ENCODE measurements at regions not wholly inside any gene's neighbourhood (a gene's known extent, or its start where the extent isn't known, plus 50 kb on each side); places are given as distances from the start of the nearest gene placed in this dataset.
"Not testable (repeated sequence)": the region's sequence is repeated elsewhere in the genome, so short reads cannot be mapped to it uniquely, and the experiment has no call there.

- no peak for DNase-seq
Observed at GRCh38 chr16:86718118-86718517, 139.8 kb downstream of the FOXL1 start.

DNA sequence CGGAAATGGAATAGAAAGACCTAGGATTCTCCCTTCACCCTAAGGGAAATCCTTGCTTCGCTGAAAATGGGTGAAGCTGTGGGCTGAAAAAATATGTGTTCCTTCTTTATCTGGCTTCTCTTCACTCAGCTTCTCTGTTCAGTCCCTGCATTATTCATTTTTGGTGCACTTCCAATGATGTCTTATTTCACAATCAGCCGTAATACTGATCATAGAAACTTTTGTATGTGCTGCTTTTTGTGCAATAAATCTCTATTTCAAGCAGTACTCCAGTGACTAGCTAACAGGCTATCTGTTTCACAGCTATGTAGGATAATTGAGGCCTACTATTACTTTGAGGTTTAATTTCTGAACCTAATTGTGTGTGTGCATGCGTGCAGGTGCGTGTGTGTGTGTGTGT, 144.6 kb downstream of the FOXL1 start:
- no peak for DNase-seq

DNA sequence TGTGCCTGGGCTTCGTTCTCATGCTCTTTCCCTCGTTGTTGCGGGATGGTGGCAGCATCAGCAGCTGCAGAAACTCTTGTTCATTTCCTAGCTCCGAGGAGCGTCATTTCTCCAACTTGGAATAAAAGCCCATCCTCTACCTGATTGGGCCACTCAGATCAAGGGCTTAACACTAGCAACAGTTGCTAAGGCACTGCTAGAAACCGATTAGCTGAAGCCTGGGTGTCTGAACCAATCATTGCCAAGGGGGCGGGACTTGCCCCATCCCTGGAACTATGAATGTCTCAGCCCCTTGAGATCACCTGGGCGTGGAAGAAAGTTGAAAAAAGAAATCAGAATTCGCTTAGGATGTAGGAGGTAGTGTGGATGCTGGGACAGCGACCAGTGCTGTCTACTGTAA, 145.3 kb downstream of the FOXL1 start:
- DNase-seq, result no peak

- no peak for DNase-seq
Observed at GRCh38 chr16:86725401-86725800, 147.1 kb downstream of the FOXL1 start.

DNA sequence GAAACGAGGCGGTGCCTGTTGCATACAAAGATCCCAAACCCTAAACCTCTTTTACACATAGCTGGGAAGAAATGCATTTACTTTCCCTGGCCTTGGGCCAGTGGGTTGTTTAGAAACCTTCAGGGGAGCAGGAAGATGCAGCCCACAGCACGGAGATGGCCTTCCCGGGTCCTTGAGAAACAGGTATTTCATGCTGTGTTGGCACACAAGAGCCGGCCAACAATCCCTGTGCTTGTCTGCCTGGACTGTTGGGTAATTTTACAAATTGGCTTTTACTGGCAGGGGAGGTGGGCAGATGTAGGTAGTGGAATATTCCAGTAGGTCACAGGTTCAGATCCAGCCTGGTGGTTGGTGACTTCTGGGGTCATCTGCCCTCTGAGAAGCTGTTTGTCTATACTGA, 148.0 kb downstream of the FOXL1 start:
- no peak for DNase-seq

DNA sequence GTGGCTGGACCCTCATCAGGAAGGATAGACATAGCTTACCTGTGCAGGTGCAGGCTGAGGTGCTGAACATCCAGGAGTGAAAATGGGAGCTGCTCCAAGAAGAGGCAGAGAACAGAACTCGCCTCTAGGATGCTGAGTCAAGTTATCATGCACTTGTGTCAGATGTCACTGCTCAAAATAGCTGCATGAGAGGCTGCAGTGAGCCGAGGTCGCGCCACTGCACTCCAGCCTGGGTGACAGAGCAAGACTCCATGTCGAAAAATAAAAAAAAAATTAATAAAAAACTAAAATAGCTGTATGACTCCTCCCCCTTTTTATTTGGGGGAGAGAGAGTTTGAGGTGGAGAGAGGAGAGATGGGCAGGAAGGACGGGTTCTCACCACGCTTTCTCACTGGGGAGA, 148.8 kb downstream of the FOXL1 start:
- no peak for DNase-seq

DNA sequence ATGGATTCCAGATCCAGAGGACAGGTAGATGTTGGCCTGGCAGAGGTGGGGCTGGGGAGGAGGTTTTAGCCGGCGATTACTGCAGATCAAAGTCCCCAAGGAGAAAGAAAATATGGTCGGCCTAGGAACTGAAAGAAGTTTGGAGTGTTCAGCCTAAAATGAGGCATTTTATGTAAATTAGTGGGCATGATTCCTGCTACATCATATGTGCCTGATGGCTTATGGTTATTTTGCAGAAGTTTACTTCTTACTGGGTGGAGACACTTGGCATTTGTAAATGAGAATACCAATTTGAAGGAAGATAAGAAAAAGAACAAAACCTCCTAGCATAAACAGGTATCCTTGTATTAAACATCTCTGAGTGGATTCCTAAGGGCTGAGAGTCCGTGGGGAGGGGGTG, 149.3 kb downstream of the FOXL1 start:
- no peak for DNase-seq

DNA sequence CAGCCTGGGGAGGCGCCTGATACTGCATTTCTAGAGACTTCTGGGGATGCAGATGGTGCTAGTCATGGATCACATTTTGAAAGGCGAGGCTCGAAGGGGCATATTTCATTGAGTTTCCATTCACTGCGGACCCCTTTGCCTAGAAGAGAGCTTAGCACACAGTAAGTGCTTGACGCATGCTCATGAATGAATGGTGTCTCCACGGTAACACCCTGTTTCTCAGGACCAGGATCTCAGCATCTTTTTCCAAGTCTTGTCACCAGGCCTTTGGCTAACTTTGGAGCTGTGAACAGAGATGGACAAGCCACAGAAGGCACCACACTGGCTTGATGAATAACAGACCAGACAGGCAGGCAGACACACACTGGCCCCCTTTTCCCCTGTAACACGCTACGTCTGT, 151.3 kb downstream of the FOXL1 start:
- DNase-seq, result no peak

- no peak for DNase-seq
Observed at GRCh38 chr16:86730086-86730485, 151.7 kb downstream of the FOXL1 start.

- no peak for DNase-seq
Observed at GRCh38 chr16:86730597-86730996, 152.2 kb downstream of the FOXL1 start.

- DNase-seq, result no peak
Observed at GRCh38 chr16:86732621-86733295, 154.4 kb downstream of the FOXL1 start.

DNA sequence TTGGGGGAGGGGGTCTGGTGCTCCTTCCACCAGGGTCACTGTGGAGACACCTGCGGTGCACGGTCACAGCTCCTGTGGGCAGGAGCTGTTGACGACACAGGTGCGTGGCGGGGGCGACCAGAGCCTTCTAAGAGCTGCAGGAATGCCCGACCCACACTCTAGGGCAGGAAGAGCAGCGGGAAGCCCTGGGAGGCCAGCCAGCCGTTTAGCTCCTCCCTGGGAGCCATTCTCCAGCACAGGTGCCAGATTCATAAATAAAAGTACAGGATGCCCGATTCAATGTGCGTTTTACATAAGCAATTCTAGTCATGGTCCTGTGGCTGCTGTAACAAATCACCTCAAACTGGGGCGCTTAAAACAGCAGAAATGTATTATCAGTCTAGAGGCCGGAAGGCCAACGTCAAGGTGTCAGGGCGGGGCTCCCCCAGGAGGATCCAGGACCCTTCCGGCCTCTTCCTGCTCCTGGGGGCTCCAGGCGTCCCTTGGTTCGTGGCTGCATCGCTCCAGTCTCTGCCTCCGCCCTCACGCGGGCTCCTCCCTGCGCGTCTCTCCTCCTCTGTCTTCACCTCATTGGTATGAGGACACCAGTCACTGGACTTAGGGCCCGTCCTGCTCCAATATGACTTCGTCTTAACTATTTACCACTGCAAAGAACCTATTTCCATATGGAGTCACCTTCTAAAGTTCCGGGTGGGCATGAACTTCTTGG, 155.4 kb downstream of the FOXL1 start:
- DNase-seq, result no peak

- DNase-seq, result no peak
Observed at GRCh38 chr16:86734543-86735460, 156.5 kb downstream of the FOXL1 start.

DNA sequence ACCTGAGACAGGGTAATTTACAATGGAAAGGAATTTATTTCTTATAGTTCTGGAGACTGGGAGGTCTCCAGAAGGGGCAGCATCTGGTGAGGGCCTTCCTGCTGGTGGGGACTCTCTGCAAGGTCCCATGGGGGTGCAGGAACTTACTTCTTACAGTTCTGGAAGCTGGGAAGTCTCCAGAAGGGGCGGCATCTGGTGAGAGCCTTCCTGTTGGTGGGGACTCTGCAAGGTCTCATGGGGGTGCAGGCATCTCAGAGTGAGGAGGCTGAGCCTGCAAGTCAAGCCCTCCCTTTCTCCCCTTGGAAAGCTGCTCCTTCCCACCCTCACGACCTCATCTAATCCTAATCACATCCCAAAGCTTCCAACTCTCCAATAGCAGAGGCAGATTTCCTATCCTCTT, 157.4 kb downstream of the FOXL1 start:
- DNase-seq, result no peak

DNA sequence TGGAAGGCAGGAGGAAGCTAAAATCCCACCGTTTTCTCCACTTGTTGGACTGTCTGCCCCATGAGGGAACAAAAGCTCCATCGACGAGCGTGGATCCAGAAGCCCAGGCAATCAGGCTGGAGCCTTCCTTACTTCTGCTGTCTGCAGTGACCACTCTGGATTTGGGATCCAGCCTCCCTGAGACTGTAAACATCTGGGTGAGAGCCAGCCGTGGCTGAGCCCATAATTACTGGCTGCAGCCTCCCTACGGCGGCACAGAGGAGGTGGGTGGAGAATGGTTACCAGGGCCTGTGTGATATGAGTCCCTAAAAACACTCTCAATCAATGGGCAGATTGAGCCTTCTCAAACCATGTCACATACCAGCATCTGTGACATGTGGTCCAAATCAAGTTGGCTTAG, 158.2 kb downstream of the FOXL1 start:
- DNase-seq, result no peak

DNA sequence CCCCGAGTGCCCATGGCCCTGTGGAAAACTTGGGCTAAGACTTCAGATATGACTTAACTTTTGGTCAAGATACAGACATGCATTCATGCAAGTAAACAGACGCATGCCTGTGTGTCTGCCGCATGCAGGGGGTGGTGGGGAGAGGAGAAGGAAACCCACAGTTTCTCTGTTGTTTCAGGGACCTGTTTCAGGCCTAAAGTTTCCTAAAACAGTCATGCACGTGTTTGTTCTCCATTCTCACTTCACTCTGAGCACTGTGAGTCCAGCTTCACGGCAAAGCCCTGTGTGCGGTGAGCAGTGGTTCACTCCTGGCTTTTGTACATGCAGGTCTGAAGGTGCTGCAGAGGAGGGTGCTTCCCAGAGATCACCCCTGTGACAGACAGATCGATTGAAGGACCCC, 158.7 kb downstream of the FOXL1 start:
- no peak for DNase-seq

- not testable (repeated sequence) for DNase-seq
Observed at GRCh38 chr16:86738322-86738721, 160.0 kb downstream of the FOXL1 start.

GRCh38 chr16:86739178-86739577, 160.8 kb downstream of the FOXL1 start:
- no peak for DNase-seq

- DNase-seq, result no peak
Observed at GRCh38 chr16:86739808-86740207, 161.5 kb downstream of the FOXL1 start.

DNA sequence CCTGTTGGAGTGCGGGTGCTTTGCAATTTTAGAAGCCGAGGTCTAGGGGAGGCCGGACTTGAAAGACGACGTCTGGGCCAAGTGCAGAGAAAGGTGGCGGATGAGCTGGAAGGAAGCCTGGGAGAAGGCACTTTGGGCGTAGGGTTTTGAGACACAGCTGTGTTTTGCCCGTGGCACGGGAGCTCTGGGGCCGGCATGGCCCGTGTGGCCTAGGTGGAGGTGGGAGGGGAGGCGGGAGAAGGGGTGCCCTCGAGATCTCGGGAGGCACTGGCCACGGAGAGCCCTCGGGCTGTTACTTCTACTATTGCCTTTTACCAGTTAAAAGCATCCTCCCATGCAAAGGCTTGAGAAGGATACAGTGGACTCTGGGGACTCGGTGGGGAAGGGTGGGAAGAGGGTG, 161.9 kb downstream of the FOXL1 start:
- no peak for DNase-seq

DNA sequence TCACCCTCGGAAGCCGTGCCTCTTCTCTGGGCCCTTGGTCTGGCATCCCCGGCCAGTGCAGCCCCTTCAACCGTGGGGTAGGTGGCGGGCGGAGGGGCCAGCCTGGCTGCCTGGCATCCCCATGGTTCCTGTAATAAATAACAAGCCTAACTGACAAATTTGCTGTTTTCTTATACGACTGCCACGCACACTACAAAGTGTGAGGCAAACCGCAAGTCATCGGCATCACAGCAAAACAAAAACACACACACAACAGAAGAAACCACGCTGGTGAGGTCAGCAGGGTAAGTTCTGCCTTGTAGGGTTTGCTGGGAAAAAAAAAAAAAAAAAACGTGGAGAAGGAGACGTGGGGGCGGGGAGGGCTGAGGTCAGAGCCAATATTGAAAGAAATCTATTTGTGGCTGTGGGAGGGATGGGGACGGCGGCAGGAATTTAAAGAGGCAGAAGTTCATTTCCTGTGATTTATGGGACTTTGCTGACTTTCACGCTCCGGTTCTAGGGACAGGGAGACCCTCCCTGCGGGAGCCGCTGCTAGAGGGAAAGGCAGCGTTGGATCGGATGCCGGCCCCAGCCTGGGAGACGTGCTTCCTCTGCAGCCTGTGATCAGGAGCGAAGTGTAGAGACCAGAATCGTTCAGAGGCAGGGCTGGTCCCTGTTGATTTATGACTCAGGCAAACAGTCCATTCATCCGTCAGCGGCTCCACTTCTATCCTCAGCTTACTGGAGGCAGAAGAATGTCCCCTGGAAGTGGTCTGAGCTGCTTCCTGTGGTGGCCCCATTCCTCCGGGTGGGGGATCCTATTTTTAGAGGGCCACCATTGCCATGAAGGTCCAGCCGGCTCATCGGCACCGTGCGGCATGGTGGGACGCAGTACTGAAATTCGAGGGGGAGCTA, 162.8 kb downstream of the FOXL1 start:
- peak; percentile 59 for DNase-seq

- DNase-seq, result no peak
Observed at GRCh38 chr16:86747761-86748160, 169.4 kb downstream of the FOXL1 start.

DNA sequence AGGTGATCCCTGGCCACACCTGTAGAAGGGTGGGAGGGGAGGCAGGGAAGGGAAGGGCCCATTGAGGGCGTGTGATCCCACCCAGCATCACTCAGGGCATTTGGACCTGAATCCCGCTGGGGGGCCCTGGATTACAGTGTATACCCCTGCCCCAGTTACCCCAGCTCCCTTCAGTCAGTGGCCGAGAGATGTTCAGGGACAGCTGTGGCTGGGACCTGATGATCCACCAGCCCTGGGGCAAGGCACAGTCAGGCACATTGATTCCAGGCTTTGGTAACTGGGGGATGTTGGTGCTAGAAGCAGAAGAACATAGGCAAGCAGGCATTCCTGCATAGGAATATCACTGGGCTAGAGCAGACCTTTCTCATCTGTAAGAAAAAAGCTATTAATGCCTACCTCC, 170.3 kb downstream of the FOXL1 start:
- no peak for DNase-seq

Measured in amniotic stem cell (primary cell).